DMS53 treated with DMSO at 0.1 percent for 48 hours (cell line): ENCODE measurements at regions not wholly inside any gene's neighbourhood (a gene's known extent, or its start where the extent isn't known, plus 50 kb on each side); places are given as distances from the start of the nearest gene placed in this dataset.
"Not testable (repeated sequence)": the region's sequence is repeated elsewhere in the genome, so short reads cannot be mapped to it uniquely, and the experiment has no call there.

Source experiments
- DNase-seq: peaks from one replicate; lab custom pipeline; 2025; ENCODE audit not compliant: unreplicated experiment; lab: John Stamatoyannopoulos, UW

DNA sequence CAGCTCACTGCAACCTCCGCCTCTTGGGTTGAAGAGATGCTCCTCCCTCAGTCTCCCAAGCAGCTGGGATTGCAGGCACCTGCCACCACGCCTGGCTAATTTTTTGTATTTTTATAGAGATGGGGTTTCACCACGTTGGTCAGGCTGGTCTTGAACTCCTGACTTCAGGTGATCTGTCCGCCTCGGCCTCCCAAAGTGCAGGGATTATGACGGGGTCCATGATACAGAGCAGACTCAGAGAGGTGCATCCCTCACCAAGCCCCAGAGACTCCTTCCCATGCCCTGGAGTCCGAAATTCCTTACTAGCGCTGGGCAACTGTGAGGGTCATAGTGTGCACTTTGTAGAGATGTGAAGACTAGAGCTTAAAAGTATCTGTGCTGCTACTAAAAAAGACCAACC is 99.8 kb upstream of the IRX4 start:
- DNase-seq, result not testable (repeated sequence)

DNA sequence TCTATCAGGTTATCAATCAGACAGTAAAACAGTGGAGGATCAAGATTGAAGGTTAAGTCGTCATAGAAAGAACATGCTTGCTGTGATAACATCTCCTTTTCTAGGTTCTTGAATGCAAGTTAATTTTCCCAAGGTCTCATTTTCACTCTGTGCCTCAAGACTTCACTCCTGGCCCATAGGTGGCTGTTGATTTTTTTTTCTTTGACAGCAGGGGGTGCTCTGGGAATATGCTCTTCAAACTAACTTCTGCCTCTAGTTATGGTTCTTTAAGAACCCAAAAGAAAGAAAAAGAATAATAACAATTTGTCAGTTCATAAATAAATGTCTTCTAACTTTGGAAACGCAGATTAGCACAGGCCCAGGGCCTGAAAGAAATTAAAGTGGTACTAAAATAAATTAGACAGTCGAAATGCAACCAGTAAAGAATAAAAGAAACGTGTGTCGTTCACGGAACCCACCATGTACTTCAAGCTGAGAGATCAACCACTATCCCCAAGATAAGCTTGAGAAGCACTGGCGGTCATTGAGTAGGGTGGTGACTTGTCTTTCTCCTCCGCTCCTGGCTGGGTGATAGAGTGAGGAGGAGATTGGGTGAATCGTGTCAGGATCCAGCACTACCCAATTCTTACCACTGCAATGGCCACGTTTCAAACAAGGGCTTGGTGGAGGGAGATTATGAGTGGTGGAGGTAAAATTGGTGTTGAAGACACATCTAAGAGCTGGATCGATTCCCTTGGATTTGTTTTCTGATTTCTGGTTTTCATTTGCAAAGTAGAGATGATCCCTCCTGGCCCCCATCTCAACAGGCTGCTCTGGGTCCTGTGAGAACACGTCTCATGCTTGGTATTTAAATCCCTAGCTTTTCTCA is 93.4 kb upstream of the IRX4 start:
- no peak for DNase-seq

DNA sequence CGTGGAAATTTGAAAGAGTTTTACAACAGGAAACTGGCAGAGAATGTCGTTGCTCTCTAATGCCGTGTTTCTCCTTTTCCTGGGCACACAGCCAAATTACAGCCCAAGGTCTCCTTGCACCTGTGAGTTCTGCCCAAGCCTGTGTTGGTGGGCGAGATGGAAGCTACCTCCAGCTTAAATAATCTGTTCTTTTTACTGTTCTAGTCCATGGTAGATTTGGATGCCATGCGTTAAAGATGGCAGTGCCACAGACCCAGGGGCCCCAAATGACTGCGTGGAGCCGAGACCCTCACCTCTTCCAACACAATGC is 92.6 kb upstream of the IRX4 start:
- DNase-seq, result no peak

DNA sequence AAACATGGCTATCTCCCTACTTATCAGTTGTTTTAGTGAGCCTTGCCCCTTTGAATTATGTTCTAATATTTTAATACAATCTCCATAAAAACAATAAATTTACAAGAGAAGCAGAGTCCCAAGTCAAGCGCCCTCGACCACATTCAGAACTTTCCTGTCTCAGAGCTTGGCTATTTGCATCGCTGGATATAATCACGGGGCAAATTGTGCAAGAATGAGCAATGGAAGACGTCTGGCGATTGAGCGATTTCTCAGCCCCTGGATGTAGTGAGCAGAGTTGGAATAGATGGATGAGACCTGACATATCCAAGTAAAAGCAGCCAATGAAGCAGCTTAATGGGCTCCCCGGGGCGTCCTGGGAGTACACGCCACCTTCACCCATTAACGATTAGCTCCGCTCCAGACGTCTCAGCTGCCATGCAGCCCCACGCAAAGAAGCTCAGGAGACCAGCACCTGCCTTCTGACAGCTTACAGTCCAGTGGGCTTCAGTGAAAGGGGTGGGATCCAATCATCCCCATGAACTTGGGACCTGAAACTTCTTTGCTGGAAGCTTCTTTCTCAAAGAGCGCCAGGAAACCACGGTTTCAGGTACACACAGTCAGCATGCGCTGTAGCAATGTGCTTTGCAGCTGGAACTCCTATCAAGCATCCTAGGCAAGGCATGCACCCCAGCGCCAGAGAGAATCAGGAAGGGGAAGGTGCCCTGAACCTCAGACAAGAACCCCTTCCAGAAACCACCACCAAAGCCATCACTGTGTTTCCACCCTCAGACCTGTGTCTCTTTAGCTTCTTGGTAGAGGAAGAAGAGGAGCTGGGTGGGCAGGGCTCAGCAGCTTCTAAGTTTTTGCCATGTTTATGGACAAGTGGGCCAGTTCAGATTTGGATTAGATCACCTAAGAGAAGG is 92.0 kb upstream of the IRX4 start:
- no peak for DNase-seq

DNA sequence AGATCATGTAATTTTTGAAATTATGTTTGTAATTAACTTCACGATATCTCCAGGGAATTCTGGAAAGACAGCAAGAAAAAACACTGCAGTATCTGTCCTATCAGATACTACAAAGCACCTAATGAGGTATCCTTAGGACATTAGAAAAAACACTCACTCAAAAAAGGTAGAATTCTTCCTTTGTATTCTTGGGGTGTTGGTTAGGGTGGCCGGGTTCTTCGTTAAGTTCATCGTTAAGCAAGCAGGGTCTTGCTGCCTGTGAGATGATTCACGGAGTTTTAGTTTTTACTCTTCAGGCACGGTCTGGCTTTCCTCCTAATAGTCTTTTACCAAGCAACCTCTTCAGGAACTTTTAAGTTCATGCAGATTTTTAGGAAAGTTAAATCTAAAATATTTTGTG is 91.4 kb upstream of the IRX4 start:
- no peak for DNase-seq

DNA sequence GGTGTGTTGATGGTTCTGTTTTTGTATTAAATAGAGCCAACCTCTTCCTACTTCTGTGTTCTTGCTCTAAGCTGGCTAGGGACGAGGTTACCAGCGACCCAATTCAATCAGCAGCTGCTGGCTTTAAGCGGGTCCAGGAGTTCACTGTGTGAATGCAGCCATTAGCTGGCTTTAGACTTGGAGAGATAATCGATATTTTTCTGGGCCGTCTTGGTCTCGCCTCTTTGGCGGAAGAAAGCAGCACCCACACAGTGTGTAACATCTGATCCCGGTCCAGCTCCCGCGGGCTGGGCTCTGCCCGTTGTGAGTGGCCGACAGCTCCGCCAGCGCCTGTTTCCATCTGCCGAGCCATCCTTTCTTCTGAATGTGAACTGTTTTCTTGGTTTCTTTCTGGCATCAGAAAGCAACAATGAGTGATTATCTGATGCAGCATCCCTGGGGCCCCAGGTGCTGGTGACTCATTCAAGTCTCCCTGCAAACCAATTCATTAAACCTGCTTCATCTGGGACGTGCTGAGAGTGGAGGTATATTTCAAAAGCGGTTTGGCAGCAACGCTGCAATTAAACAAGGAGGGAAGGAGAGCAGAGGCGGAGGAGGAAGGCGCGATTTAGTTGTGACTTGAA is 90.8 kb upstream of the IRX4 start:
- no peak for DNase-seq

DNA sequence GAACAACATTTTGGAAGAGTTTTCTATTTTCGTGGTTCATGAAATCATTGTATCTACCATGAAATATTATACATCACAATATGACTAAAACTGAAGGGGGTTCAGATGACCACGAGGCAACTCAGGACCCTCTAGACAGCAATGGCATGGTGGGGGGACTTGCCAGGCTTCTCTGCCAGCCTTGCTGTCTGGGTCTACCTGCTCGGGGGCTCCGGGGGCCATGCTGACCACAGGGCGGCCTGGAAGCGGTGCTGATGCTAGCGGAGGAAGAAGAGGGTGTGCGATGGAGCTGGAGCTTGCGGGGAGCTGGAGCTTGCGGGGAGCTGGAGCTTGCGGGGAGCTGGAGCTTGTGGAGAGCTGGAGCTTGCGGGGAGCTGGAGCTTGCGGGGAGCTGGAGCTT is 89.2 kb upstream of the IRX4 start:
- no peak for DNase-seq

DNA sequence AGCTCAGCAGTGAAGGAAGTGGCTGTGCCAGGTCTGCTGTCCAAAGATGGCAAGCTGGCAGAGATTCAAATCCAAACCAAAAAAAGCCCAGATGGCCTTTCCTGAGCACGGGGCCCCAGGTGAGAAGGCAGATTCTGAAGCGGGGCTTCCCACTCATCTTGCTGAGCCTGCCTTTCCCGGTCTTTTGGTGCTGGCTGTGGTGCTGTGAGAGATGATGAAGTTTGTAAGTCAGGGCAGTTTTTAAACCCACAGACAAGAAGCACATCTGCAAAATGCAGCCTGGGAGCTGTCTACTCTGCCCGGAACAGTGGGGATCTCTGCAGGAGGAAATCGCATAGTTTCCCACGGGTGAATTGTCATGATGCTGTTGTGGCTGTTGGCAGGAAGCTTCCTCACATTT is 85.0 kb upstream of the IRX4 start:
- no peak for DNase-seq

DNA sequence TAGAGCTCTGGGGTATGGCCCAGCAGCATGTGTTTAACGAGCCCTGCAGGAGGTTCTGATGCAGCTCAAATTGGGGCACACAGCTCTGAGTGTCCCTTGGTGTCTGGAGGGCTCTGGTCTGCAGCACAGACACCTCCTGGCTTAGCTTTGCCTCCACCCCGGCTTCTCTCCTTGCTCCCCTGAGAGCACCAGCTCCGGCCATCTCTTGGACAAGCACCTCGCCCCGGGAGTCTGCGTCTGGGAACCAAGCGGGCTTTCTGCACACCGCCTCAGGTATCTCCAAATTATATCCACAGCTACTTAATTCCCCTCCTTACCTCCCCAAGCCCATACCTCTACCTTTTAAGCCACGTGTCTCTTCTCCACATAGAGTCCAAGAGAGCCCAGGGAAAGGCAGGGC is 83.7 kb upstream of the IRX4 start:
- no peak for DNase-seq

DNA sequence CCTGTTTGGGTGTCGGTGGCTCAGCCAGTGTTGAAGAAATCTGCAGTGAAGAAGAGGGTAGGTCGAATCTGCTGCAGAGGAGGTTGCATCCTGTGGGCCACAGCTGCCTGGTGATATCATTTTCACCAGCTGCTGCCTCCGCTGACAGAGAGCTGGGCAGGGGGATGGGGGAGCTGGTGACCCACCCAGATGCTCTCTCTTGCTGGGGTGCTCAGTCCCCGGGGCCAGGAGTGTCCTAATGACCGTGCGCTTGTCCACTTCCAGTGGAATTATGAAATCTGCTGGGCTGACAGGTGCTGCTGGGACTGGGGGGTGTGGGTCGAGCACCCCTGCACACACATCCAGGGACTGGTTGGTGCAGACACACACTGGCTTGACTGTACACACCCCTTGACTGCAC is 83.2 kb upstream of the IRX4 start:
- no peak for DNase-seq

DNA sequence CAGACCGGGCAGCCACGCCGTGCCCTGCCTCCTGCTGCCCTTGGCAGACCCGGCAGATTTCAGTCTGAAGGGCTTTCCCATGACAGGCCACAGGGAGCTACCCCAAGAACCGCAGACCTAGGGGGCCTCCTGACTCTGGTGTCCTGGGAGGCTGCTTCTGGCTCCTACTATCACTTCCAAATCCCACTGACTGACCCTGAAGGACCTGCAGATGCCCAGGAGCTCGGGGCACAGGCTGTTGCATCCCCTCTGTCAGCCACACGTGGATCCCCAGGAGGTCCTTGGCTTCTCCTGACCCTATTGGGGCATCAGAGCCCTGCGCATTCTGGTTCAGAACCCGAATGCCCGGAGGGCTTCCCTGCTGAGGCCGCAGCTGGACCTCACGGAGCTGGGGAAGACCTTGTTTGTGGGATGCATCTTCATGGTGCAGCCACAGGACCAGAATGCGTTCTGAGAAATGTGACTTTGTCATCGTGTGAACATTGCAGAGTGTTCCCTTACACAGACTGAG is 81.3 kb upstream of the IRX4 start:
- DNase-seq, result no peak

DNA sequence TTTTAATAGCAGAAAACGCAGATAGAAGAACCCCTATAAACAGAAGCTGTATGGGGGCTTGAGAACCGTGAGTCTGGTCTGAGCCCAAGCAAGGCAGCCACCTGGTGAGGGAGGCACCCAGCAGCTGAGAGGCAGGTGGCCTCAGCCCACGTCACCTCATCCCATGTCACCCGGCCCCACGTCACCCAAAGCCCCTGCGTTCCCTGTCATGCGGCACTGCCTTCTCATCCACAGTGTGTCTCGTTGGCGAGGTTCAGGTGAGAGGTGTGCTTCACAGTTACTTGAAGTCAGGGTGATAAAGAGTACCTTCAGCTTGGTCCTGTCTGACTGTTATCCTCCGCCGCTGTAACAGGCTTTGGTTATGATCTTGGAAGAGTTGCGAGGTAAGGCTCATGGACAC is 80.6 kb upstream of the IRX4 start:
- no peak for DNase-seq

DNA sequence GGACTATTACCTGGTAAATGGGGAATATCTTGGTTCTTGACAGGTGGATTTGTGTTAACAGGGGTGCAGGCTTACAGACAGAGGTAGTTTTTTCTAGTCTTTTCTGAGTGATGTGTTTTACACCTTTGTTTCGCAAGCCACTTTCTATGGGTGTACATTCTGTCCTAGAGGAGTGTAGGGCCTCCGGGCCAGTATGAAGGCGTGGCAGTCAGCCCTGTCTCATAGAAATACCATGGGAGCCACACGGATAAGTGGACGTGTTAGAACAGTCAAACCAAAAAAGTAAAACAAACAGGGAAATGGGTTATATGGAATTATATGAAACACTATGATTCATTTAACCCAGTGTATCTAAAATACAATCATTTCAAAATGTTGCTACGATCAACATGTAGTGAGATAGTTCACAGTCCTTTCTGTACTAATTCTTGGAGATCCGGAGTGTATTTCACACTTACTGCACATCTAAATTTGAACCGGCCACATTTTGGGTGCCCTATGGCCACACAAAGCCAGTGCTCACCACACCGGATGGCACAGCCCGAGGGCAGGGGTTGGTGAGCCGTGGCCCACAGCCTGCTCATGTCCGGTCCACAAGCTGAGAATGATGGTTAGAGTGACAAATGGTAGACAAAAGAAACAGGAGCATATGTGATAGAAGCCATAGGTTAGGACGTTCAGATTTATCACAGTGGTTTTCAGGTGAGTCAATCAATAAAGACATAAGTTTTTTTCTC is 80.1 kb upstream of the IRX4 start:
- DNase-seq, result no peak

DNA sequence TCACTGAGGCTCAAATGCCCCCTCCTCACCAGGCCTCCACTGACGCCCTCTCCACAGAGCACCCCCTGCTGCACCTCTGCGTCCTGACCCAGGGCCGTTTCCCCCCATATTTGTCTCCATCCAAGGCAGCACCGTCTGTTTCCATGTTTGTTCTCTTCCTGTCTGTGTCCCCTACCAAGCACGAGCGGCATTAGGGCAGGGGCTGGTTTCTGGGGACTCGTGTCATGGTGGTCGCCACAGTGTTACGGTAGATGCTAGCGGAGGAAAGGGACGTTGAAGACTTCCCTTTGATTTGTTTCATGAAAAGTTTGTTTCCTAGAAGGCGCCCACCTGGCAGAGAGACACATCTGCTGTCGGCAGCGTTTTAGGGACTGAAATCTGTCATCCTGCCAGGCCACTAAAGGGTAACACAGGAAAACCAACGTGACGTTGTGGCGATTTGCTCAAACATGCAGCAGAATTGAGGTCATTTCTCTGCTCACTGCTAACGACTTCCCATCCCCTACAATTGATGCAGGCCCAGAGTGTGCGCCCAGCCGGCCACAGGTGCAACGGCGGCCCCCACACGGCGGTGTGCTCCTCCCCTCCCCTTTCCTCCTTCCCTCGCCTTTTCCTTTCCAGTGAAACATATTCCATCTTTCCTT is 79.3 kb upstream of the IRX4 start:
- DNase-seq, result no peak

DNA sequence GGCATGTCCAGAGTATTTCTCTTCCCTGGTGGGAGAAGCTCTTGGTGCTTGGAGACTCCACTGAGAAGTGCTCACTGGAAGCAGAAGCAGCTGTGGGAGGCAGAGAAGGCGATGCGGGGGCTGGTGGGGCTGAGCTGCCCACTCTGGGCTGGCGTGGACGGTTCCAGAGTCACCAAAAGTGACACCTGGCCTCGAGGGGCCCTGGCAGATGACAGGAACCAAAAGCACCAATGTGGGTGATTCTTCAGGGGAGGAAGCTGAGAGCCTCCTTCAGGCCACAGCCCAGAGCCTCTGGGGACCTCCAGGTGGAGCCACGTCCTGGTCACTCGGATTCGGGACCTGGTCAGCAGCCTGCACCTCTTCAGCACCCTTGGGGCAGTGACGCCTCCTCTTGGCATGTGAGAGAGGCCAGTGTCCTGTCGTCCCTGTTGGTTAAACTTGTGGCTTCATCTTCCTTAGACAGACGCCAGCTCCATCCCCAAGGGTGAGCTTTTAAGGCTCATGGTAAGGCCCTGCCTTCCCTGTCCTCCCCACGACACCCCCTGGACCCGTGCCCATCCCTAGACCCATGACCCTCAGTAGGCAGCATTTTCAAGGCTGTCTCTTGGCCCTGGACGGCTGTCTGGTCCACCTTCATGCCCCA is 78.7 kb upstream of the IRX4 start:
- DNase-seq, result no peak

DNA sequence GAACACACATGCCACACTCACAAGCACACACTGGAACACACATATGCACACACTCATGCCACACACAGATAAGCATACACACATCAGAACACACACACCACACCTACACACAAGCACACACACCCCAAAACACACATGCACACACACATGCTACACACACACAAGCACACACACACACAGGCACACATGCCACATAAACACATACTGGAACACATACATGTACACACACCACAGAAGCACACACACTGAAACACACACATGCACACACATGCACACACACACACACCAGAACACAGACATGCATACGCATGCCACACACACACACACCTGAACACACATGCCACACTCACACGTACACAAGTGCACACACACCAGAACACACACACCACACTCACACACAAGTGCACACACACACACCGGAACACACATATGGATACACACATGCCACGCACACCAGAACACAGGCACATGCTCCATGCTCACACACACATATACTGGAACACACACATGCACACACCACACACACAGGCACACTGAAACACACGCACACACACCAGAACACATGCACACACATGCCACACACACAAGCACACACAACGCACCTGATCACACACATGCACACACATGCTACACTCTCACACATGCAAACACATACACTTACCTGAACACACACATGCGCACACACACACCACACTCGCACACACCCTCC is 78.0 kb upstream of the IRX4 start:
- no peak for DNase-seq

DNA sequence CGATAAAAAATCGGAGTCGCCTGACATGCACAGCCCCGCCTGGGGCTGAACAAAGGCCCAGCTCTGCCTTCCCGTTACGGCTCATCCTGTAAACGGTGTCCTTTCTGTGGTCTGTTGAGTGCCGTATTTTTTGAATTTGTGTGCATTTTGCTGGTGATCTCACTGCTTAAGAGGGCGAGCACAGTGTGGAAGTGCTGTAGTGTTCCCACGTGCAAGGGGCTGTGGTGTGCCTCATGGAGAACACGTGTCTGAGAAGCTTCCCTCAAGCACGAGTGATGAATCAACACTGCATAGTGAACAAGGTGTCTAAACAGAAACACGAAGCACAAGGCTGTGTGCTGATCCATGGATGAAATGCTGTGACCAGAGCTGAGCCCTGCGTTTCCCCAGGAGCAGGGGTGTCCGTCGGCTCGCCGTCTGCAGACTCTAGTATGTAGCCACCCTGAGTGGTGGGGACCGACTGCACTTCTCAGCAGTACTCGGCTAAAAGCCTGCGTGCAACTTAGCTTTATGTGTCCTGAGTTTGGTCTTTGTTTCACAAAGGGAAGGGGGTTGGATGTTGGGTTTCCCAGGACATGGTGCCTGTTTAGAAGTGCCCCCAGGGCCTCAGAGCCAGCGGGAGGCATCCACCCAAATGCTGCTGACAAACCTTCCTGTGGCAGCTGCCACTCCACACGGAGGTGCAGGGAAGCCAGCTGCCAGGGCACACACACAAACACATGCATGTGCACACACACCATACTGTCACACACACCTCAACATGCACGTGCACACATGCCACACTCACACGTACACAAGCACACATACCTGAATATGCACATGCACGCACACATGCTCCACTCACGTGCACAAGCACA is 77.2 kb upstream of the IRX4 start:
- no peak for DNase-seq

DNA sequence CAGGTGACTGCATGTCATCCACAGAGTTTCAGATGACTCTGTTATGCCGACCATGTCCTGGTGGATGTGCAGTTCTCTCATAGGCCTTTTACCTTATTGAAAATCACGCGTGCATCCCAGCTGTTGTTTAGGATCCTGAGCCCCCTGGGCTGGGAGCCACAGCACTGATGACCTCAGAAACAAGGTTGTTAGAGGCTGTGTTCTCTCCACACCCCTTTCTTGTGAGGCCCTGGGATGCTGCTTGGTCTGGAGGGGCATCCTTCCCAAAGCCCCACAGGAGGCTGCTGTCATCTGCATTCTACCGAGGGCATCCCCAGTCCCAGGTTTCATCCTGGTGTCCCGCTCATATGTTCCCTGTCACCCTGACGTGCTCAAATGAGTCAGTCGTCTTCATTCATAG is 76.5 kb upstream of the IRX4 start:
- no peak for DNase-seq
